HL-60/S4 treated with phorbol 12-myristate 13-acetate at 8.2 ng/mL for 4 days and 3 days (cell line): ENCODE measurements at regions not wholly inside any gene's neighbourhood (a gene's known extent, or its start where the extent isn't known, plus 50 kb on each side); places are given as distances from the start of the nearest gene placed in this dataset.

ENCODE experiments used
- in situ Hi-C: fragments of 300-500 bp; cut with MboI; formaldehyde crosslinking; loops from 2 replicates; pipeline ENCODE4 v1.15.0; 2022; ENCODE audit warnings: low sequenced_read_pairs

GRCh38 chr16:35744726-35745125, 2285.3 kb downstream of the TP53TG3F start:
- in situ Hi-C loops, result no loop called here

- in situ Hi-C loops, result no loop called here
Measured at GRCh38 chr16:35745191-35745590, 2285.8 kb downstream of the TP53TG3F start.

- in situ Hi-C loops, result no loop called here
Measured at GRCh38 chr16:35745821-35746248, 2286.4 kb downstream of the TP53TG3F start.

GRCh38 chr16:35746281-35746962, 2287.0 kb downstream of the TP53TG3F start:
- in situ Hi-C loops, result no loop called here

- in situ Hi-C loops, result no loop called here
Measured at GRCh38 chr16:35746963-35747657, 2287.7 kb downstream of the TP53TG3F start.

- in situ Hi-C loops, result no loop called here
Measured at GRCh38 chr16:35747658-35748455, 2288.4 kb downstream of the TP53TG3F start.

GRCh38 chr16:35748621-35749252, 2289.3 kb downstream of the TP53TG3F start:
- in situ Hi-C loops, result no loop called here

- in situ Hi-C loops, result no loop called here
Measured at GRCh38 chr16:35749253-35750141, 2290.1 kb downstream of the TP53TG3F start.

GRCh38 chr16:35750157-35750689, 2290.8 kb downstream of the TP53TG3F start:
- in situ Hi-C loops, result no loop called here

- in situ Hi-C loops, result no loop called here
Measured at GRCh38 chr16:35750701-35751104, 2291.3 kb downstream of the TP53TG3F start.

- in situ Hi-C loops, result no loop called here
Measured at GRCh38 chr16:35751191-35751941, 2292.0 kb downstream of the TP53TG3F start.

- in situ Hi-C loops, result no loop called here
Measured at GRCh38 chr16:35752012-35752772, 2292.8 kb downstream of the TP53TG3F start.

- in situ Hi-C loops, result no loop called here
Measured at GRCh38 chr16:35752773-35753558, 2293.6 kb downstream of the TP53TG3F start.

GRCh38 chr16:35753559-35754390, 2294.4 kb downstream of the TP53TG3F start:
- in situ Hi-C loops, result no loop called here

- in situ Hi-C loops, result no loop called here
Measured at GRCh38 chr16:35754391-35755369, 2295.3 kb downstream of the TP53TG3F start.

- in situ Hi-C loops, result no loop called here
Measured at GRCh38 chr16:35788381-35788780, 2329.0 kb downstream of the TP53TG3F start.
